Breast epithelium (tissue), 3 donors: ENCODE measurements at regions not wholly inside any gene's neighbourhood (a gene's known extent, or its start where the extent isn't known, plus 50 kb on each side); places are given as distances from the start of the nearest gene placed in this dataset.

Source experiments
- CTCF ChIP-seq, 3 donors: fragments of 450-650 bp; IDR thresholded peaks; one replicate each; pipeline ENCODE4 v1.5.1; 2016 to 2017; ENCODE audit warnings: antibody characterized with exemption in 3 of 3, mild to moderate bottlenecking in 3 of 3, moderate library complexity in 3 of 3
- POLR2A ChIP-seq: fragments of 450-650 bp; IDR thresholded peaks from one replicate; pipeline ENCODE4 v1.6.1; 2016; ENCODE audit warnings: antibody characterized with exemption, mild to moderate bottlenecking, moderate library complexity
- POLR2AphosphoS5 ChIP-seq, 3 donors: sonication (generic); formaldehyde crosslinking; IDR thresholded peaks; one replicate each; pipeline ENCODE4 v1.6.1; 2017; ENCODE audit warnings: antibody characterized with exemption in 3 of 3

GRCh38 chr12:69003991-69004390, 71.0 kb upstream of the CPM start:
- TF ChIP-seq POLR2AphosphoS5 (IDR thresholded peaks at IDR 0.05) = no peak
- TF ChIP-seq CTCF (IDR thresholded peaks at IDR 0.05) = no peak
- no peak for TF ChIP-seq POLR2A
